A673 (cell line): ENCODE measurements at regions not wholly inside any gene's neighbourhood (a gene's known extent, or its start where the extent isn't known, plus 50 kb on each side); places are given as distances from the start of the nearest gene placed in this dataset.

Experiments
- BruUV-seq: library from RNA; stranded (reverse); fragments of 400-500 nt; replicated peaks from 2 replicates; lab custom pipeline; 2021; lab: Mats Ljungman, UMichigan
- CTCF ChIA-PET: fragments of 300-600 bp; sonication (Branson Sonifier 250); formaldehyde crosslinking; loops from one replicate; lab custom pipeline; 2022; ENCODE audit warnings: antibody characterized with exemption; lab: Charles Lee
- POLR2A ChIA-PET: fragments of 300-600 bp; sonication (Branson Sonifier 250); formaldehyde crosslinking; loops from one replicate; lab custom pipeline; 2022; ENCODE audit warnings: antibody characterized with exemption; ENCODE audit not compliant: low non-redundant PET; lab: Charles Lee
- DNase-seq: peaks from one replicate; pipeline ENCODE4 v3.0.0-alpha.2; 2015; ENCODE audit warnings: low spot score
- H3K27ac ChIP-seq: fragments of 200-600 bp; sonication (generic); 2 replicates; pipeline ENCODE4 v1.5.1; 2016; ENCODE audit warnings: mixed run types, low read depth, mild to moderate bottlenecking, mixed read lengths, antibody characterized with exemption, low read length; ENCODE audit not compliant: poor library complexity, severe bottlenecking
- H3K27me3 ChIP-seq: fragments of 200-600 bp; sonication (generic); replicated peaks from 2 replicates; pipeline ENCODE4 v1.6.1; 2017; ENCODE audit warnings: mixed run types, low read depth, mild to moderate bottlenecking, mixed read lengths, antibody characterized with exemption, low read length; ENCODE audit not compliant: insufficient read depth, poor library complexity
- H3K36me3 ChIP-seq: fragments of 200-600 bp; sonication (generic); 2 replicates; pipeline ENCODE4 v1.6.1; 2016; ENCODE audit warnings: mixed run types, mild to moderate bottlenecking, mixed read lengths, antibody characterized with exemption, low read length; ENCODE audit not compliant: insufficient read depth, poor library complexity, severe bottlenecking
- H3K4me1 ChIP-seq: fragments of 200-600 bp; sonication (generic); 2 replicates; pipeline ENCODE4 v1.6.1; 2017; ENCODE audit warnings: mixed run types, mild to moderate bottlenecking, mixed read lengths, antibody characterized with exemption, low read length; ENCODE audit not compliant: insufficient read depth, poor library complexity, severe bottlenecking
- H3K4me3 ChIP-seq: fragments of 200-600 bp; sonication (generic); 2 replicates; pipeline ENCODE4 v1.5.1; 2016; ENCODE audit warnings: low read depth, mixed run types, mild to moderate bottlenecking, mixed read lengths, low read length; ENCODE audit not compliant: poor library complexity, severe bottlenecking
- H3K9me3 ChIP-seq: fragments of 200-600 bp; sonication (generic); 2 replicates; pipeline ENCODE4 v1.6.1; 2016; ENCODE audit warnings: mixed run types, low read depth, mild to moderate bottlenecking, mixed read lengths, antibody characterized with exemption, low read length; ENCODE audit not compliant: poor library complexity, severe bottlenecking
- CTCF ChIP-seq: fragments of 300-800, 200-600 bp; sonication (generic); conservative IDR thresholded peaks from 2 replicates; pipeline ENCODE4 v1.5.1; 2017; ENCODE audit warnings: low read depth, mild to moderate bottlenecking, antibody characterized with exemption, low read length, moderate library complexity, mixed read lengths
- EZH2 ChIP-seq: fragments of 200-600 bp; sonication (generic); IDR thresholded peaks from 2 replicates; pipeline ENCODE4 v1.6.1; 2017; ENCODE audit warnings: borderline replicate concordance, low read depth, mild to moderate bottlenecking, mixed read lengths, antibody characterized with exemption, low read length; ENCODE audit not compliant: poor library complexity, severe bottlenecking
- intact Hi-C: fragments of 100-400 bp; cut with micrococcal nuclease; formaldehyde crosslinking; loops from one replicate; pipeline ENCODE4 v1.10.0; 2022; ENCODE audit not compliant: unreplicated experiment

GRCh38 chr18:6624661-6625311, 104.7 kb upstream of the ARHGAP28 start:
- POLR2A ChIA-PET, result no interaction called here
- DNase-seq, result no peak
- CTCF ChIA-PET, result no interaction called here
- BruUV-seq, result no TSS peak
- no peak for TF ChIP-seq CTCF
- no peak for TF ChIP-seq EZH2
- Histone ChIP-seq H3K9me3 (peaks cover 35% of the 10 kb centered on the region), H3K36me3 (no peaks in the 10 kb centered on the region), H3K27ac (no peak overlapping the region), H3K4me3 (no peak overlapping the region), H3K4me1 (no peaks in the 10 kb centered on the region), H3K27me3 (no peaks in the 10 kb centered on the region)
- intact Hi-C loops, result no loop called here

- ChIA-PET CTCF (no interaction called here), POLR2A (no interaction called here)
- H3K4me1 ChIP-seq, result no peaks in the 10 kb centered on the region
- BruUV-seq, result no TSS peak
- H3K27me3 ChIP-seq, result no peaks in the 10 kb centered on the region
- H3K27ac ChIP-seq, result no peak overlapping the region
- TF ChIP-seq CTCF, result no peak
- no peak for TF ChIP-seq EZH2
- H3K9me3 ChIP-seq, result peaks cover 37% of the 10 kb centered on the region
- H3K36me3 ChIP-seq, result no peaks in the 10 kb centered on the region
- no peak overlapping the region for H3K4me3 ChIP-seq
- intact Hi-C loops, result no loop called here
- no peak for DNase-seq
Observed at GRCh38 chr18:6625481-6625880, 104.0 kb upstream of the ARHGAP28 start.

GRCh38 chr18:6626457-6626856, 103.1 kb upstream of the ARHGAP28 start:
- H3K27me3 ChIP-seq, result no peaks in the 10 kb centered on the region
- CTCF ChIA-PET, result no interaction called here
- intact Hi-C loops, result no loop called here

More at GRCh38 chr18:6626457-6626856, 103.1 kb upstream of the ARHGAP28 start:
- no peak overlapping the region for H3K27ac ChIP-seq
- peaks cover 30% of the 10 kb centered on the region for H3K9me3 ChIP-seq
- DNase-seq, result no peak
- no peaks in the 10 kb centered on the region for H3K36me3 ChIP-seq
- TF ChIP-seq CTCF (no peak), EZH2 (no peak)
- H3K4me1 ChIP-seq, result no peaks in the 10 kb centered on the region
- no TSS peak for BruUV-seq
- POLR2A ChIA-PET, result no interaction called here
- no peak overlapping the region for H3K4me3 ChIP-seq
